GM12878 (cell line): ENCODE measurements at regions not wholly inside any gene's neighbourhood (a gene's known extent, or its start where the extent isn't known, plus 50 kb on each side); places are given as distances from the start of the nearest gene placed in this dataset.

Source experiments
- ATAC-seq: fragments of 200-7000 bp; cut with Tn5 transposase; 3 replicates; pipeline ENCODE4 v1.9.1; 2020; ENCODE audit warnings: mild to moderate bottlenecking, moderate library complexity
- BruUV-seq: library from RNA; stranded (reverse); fragments of 400-500 nt; replicated peaks from 2 replicates; lab custom pipeline; 2021; lab: Mats Ljungman, UMichigan
- CTCF ChIA-PET: fragments of 300-600 bp; sonication (Branson Sonifier 250); formaldehyde crosslinking; extraction: SDS; loops from one replicate; lab custom pipeline; 2021; ENCODE audit warnings: inconsistent platforms; lab: Yijun Ruan, JAX
- POLR2A ChIA-PET: fragments of 350-600 bp; formaldehyde crosslinking; extraction: SDS; loops from one replicate; lab custom pipeline; 2021; ENCODE audit warnings: inconsistent platforms; lab: Charles Lee
- RAD21 ChIA-PET: fragments of 300-600 bp; sonication (Branson Sonifier 250); formaldehyde crosslinking; loops from one replicate; lab custom pipeline; 2023; ENCODE audit warnings: antibody characterized with exemption; ENCODE audit not compliant: unreplicated experiment; lab: Charles Lee
- SMC1A ChIA-PET: fragments of 300-600 bp; sonication (Branson Sonifier 250); formaldehyde crosslinking; loops from one replicate; lab custom pipeline; 2023; ENCODE audit not compliant: unreplicated experiment, uncharacterized antibody; lab: Charles Lee
- DNase-seq: peaks from one replicate; pipeline ENCODE4 v3.0.0-alpha.2; 2011; ENCODE audit warnings: low read depth, low spot score
- FAIRE-seq: peaks from 3 replicates; lab custom pipeline; 2011; peaks lifted over from hg19 to GRCh38; lab: Jason Lieb, UNC
- H2AFZ ChIP-seq: 2 replicates; pipeline ENCODE4 v1.6.0; 2011; ENCODE audit warnings: low read depth, low read length, control low read depth; ENCODE audit not compliant: control insufficient read depth
- H3K27ac ChIP-seq: 2 replicates; pipeline ENCODE4 v1.5.1; 2011; ENCODE audit warnings: control low read depth; ENCODE audit not compliant: control insufficient read depth, insufficient read depth
- H3K27me3 ChIP-seq, 2 experiments: replicated peaks in 1 of 2; 2 replicates each; pipeline versions ENCODE4 v1.6.0 to v1.6.1; 2011; ENCODE audit warnings: low read length in 1 of 2; ENCODE audit not compliant: control insufficient read depth in 2 of 2, insufficient read depth in 2 of 2
- H3K36me3 ChIP-seq, 2 experiments: 2 replicates each; pipeline ENCODE4 v1.5.1; 2011; ENCODE audit warnings: low read length in 1 of 2; ENCODE audit not compliant: control insufficient read depth in 2 of 2, insufficient read depth in 2 of 2
- H3K4me1 ChIP-seq: 2 replicates; pipeline ENCODE4 v1.6.1; 2011; ENCODE audit warnings: mild to moderate bottlenecking, low read length, moderate library complexity, mixed read lengths; ENCODE audit not compliant: control insufficient read depth, insufficient read depth
- H3K4me2 ChIP-seq: 2 replicates; pipeline ENCODE4 v1.6.0; 2011; ENCODE audit warnings: control low read depth; ENCODE audit not compliant: control insufficient read depth, insufficient read depth
- H3K4me3 ChIP-seq: fragments of 200-600 bp; sonication (generic); 2 replicates; pipeline ENCODE4 v1.5.1; 2016
- H3K79me2 ChIP-seq: 2 replicates; pipeline ENCODE4 v1.6.0; 2011; ENCODE audit warnings: low read length; ENCODE audit not compliant: control insufficient read depth, insufficient read depth
- H3K9ac ChIP-seq: 2 replicates; pipeline ENCODE4 v1.8.0; 2011; ENCODE audit warnings: low read length, control low read depth, mixed read lengths; ENCODE audit not compliant: control insufficient read depth, insufficient read depth
- H3K9me3 ChIP-seq: replicated peaks from 3 replicates; pipeline ENCODE4 v1.5.1; 2011; ENCODE audit warnings: mild to moderate bottlenecking, low read length; ENCODE audit not compliant: control insufficient read depth, insufficient read depth
- H4K20me1 ChIP-seq: 2 replicates; pipeline ENCODE4 v1.6.0; 2011; ENCODE audit not compliant: control insufficient read depth, insufficient read depth
- ATF2 ChIP-seq: IDR thresholded peaks from 2 replicates; pipeline ENCODE4 v1.6.1; 2012; ENCODE audit warnings: low read length, inconsistent platforms
- BACH1 ChIP-seq: fragments of 450-650 bp; IDR thresholded peaks from 2 replicates; pipeline ENCODE4 v1.6.1; 2017; ENCODE audit warnings: mild to moderate bottlenecking, borderline replicate concordance
- DPF2 ChIP-seq: fragments of 450-650 bp; IDR thresholded peaks from 2 replicates; pipeline ENCODE4 v1.6.1; 2017; ENCODE audit warnings: mild to moderate bottlenecking
- GABPA ChIP-seq: IDR thresholded peaks from 2 replicates; pipeline ENCODE4 v1.6.1; 2014; ENCODE audit warnings: antibody characterized with exemption, low read depth, mild to moderate bottlenecking, inconsistent platforms
- LARP7 ChIP-seq: fragments of 450-650 bp; IDR thresholded peaks from 2 replicates; pipeline ENCODE4 v1.6.1; 2017; ENCODE audit warnings: mild to moderate bottlenecking
- RBBP5 ChIP-seq: fragments of 200-600 bp; sonication (generic); conservative IDR thresholded peaks from 2 replicates; pipeline ENCODE4 v1.6.1; 2016
- SP1 ChIP-seq: IDR thresholded peaks from one replicate; pipeline ENCODE4 v1.6.1; 2011; ENCODE audit warnings: low read depth, low read length
- TCF3 ChIP-seq: IDR thresholded peaks from 2 replicates; pipeline ENCODE4 v1.6.1; 2012; ENCODE audit warnings: low read depth, mild to moderate bottlenecking, low read length, borderline replicate concordance; ENCODE audit not compliant: insufficient read depth
- WGBS: methylation state at CpG from one replicate; pipeline ENCODE4 v1.1.6; 2016; ENCODE audit warnings: low lambda C conversion rate; ENCODE audit not compliant: insufficient replicate concordance, insufficient coverage; ENCODE audit errors: missing lambda C conversion rate; 5-methylcytosine and 5-hydroxymethylcytosine counted together
- in situ Hi-C: fragments of 300-500 bp; cut with MboI; formaldehyde crosslinking; loops from 9 replicates; pipeline ENCODE4 v1.14.3; 2018; ENCODE audit warnings: mixed read lengths
- intact Hi-C: fragments of 100-400 bp; cut with micrococcal nuclease; formaldehyde crosslinking; loops from one replicate; pipeline ENCODE4 v1.14.2; 2022; ENCODE audit not compliant: unreplicated experiment

- Histone ChIP-seq H3K9me3 (no peaks in the 10 kb centered on the region), H3K4me1 (peaks cover 20% of the 10 kb centered on the region), H3K4me3 (no peak overlapping the region), H3K79me2 (no peaks in the 10 kb centered on the region), H3K36me3 (no peaks in the 10 kb centered on the region), H3K4me2 (no peak overlapping the region), H2AFZ (no peak overlapping the region), H3K27ac (no peak overlapping the region), H3K27me3 (no peaks in the 10 kb centered on the region), H4K20me1 (no peaks in the 10 kb centered on the region), H3K9ac (no peak overlapping the region)
- SMC1A ChIA-PET, result interaction anchor here (0.9 to 1.0 kb wide), 3 partner anchors 10 to 216 kb away, joined by 3 to 4 read pairs (median 3); no protein-coding TSS in a partner anchor
- intact Hi-C loops, result loop anchor here (10.0 kb wide), 2 partner anchors 62 to 182 kb away; no protein-coding TSS in a partner anchor
- no peak for ATAC-seq
- CTCF ChIA-PET, result interaction anchor here (1.3 kb wide), 1 partner anchor 53 kb away, joined by 3 read pairs; no protein-coding TSS in a partner anchor
- RAD21 ChIA-PET, result interaction anchor here (0.9 to 1.4 kb wide), 2 partner anchors 10 to 40 kb away, joined by 3 to 4 read pairs; no protein-coding TSS in a partner anchor
- FAIRE-seq, result no peak
- in situ Hi-C loops, result no loop called here
- WGBS, result 90% methylated on average over 4 of the region's 4 CpGs
- POLR2A ChIA-PET, result no interaction called here
- TF ChIP-seq DPF2 (no peak), LARP7 (no peak), TCF3 (no peak), SP1 (no peak), RBBP5 (no peak), BACH1 (no peak), GABPA (no peak), ATF2 (no peak)
- DNase-seq, result no peak
- BruUV-seq, result no TSS peak
Observed at GRCh38 chr9:99366621-99367020, 144.5 kb downstream of the SEC61B start.
